GM21786 (cell line): ENCODE measurements at regions not wholly inside any gene's neighbourhood (a gene's known extent, or its start where the extent isn't known, plus 50 kb on each side); places are given as distances from the start of the nearest gene placed in this dataset.
A peak's percentile ranks its signal among the peaks of the same experiment; 100 is the strongest.
"Not testable (repeated sequence)": the region's sequence is repeated elsewhere in the genome, so short reads cannot be mapped to it uniquely, and the experiment has no call there.

Experiments used
- ATAC-seq: cut with Tn5 transposase; IDR thresholded peaks from one replicate; pipeline ENCODE4 v1.9.1; 2021; ENCODE audit not compliant: unreplicated experiment

GRCh38 chr21:6553505-6554376 lies 3967.6 kb upstream of the TPTE start:
- not testable (repeated sequence) for ATAC-seq

- not testable (repeated sequence) for ATAC-seq
Measured at GRCh38 chr21:6554377-6554864, 3967.0 kb upstream of the TPTE start.

GRCh38 chr21:6556516-6556915 lies 3964.9 kb upstream of the TPTE start:
- ATAC-seq: peak; percentile 50

GRCh38 chr21:6557415-6557814 lies 3964.0 kb upstream of the TPTE start:
- not testable (repeated sequence) for ATAC-seq

- not testable (repeated sequence) for ATAC-seq
Measured at GRCh38 chr21:6561168-6561567, 3960.2 kb upstream of the TPTE start.

- ATAC-seq: not testable (repeated sequence)
Measured at GRCh38 chr21:6561578-6561977, 3959.8 kb upstream of the TPTE start.

GRCh38 chr21:6564543-6565166 lies 3956.7 kb upstream of the TPTE start:
- ATAC-seq: not testable (repeated sequence)

- ATAC-seq: not testable (repeated sequence)
Measured at GRCh38 chr21:6565190-6566094, 3955.9 kb upstream of the TPTE start.

GRCh38 chr21:6567542-6567941 lies 3953.8 kb upstream of the TPTE start:
- not testable (repeated sequence) for ATAC-seq

GRCh38 chr21:6569152-6569551 lies 3952.2 kb upstream of the TPTE start:
- not testable (repeated sequence) for ATAC-seq

- ATAC-seq: peak; percentile 48
Measured at GRCh38 chr21:6569587-6570392, 3951.6 kb upstream of the TPTE start.

- ATAC-seq: not testable (repeated sequence)
Measured at GRCh38 chr21:6570700-6571368, 3950.5 kb upstream of the TPTE start.

- not testable (repeated sequence) for ATAC-seq
Measured at GRCh38 chr21:6573576-6573975, 3947.8 kb upstream of the TPTE start.

- ATAC-seq: not testable (repeated sequence)
Measured at GRCh38 chr21:6579801-6580200, 3941.6 kb upstream of the TPTE start.
